HG03039 (cell line): ENCODE measurements at regions not wholly inside any gene's neighbourhood (a gene's known extent, or its start where the extent isn't known, plus 50 kb on each side); places are given as distances from the start of the nearest gene placed in this dataset.

Experiments used
- ATAC-seq: cut with Tn5 transposase; IDR thresholded peaks from one replicate; pipeline ENCODE4 v1.9.1; 2021; ENCODE audit warnings: mild to moderate bottlenecking, moderate library complexity; ENCODE audit not compliant: unreplicated experiment

GRCh38 chr21:14870853-14871149 is 194.0 kb downstream of the NRIP1 start:
- ATAC-seq = no peak

GRCh38 chr21:14869984-14870852 is 194.6 kb downstream of the NRIP1 start:
- peak; percentile 44 for ATAC-seq

GRCh38 chr21:14866859-14867765 is 197.7 kb downstream of the NRIP1 start:
- ATAC-seq = no peak

GRCh38 chr21:14864211-14865021 is 200.4 kb downstream of the NRIP1 start:
- ATAC-seq = peak; percentile 79

- ATAC-seq = no peak
Measured at GRCh38 chr21:14863745-14864210, 201.0 kb downstream of the NRIP1 start.

GRCh38 chr21:14862794-14863720 is 201.7 kb downstream of the NRIP1 start:
- ATAC-seq = no peak

GRCh38 chr21:14858311-14858710 is 206.5 kb downstream of the NRIP1 start:
- no peak for ATAC-seq

- ATAC-seq = no peak
Measured at GRCh38 chr21:14857529-14857928, 207.3 kb downstream of the NRIP1 start.

- no peak for ATAC-seq
Measured at GRCh38 chr21:14850394-14850793, 214.4 kb downstream of the NRIP1 start.

- no peak for ATAC-seq
Measured at GRCh38 chr21:14846621-14847020, 218.2 kb downstream of the NRIP1 start.

- ATAC-seq = no peak
Measured at GRCh38 chr21:14844001-14844400, 220.8 kb downstream of the NRIP1 start.

- no peak for ATAC-seq
Measured at GRCh38 chr21:14842601-14843000, 222.2 kb downstream of the NRIP1 start.

- no peak for ATAC-seq
Measured at GRCh38 chr21:14841511-14842472, 223.0 kb downstream of the NRIP1 start.

- no peak for ATAC-seq
Measured at GRCh38 chr21:14838400-14838799, 226.4 kb downstream of the NRIP1 start.

GRCh38 chr21:14836950-14837349 is 227.8 kb downstream of the NRIP1 start:
- no peak for ATAC-seq

GRCh38 chr21:14833666-14834351 is 231.0 kb downstream of the NRIP1 start:
- ATAC-seq = no peak

GRCh38 chr21:14833241-14833640 is 231.6 kb downstream of the NRIP1 start:
- no peak for ATAC-seq

- no peak for ATAC-seq
Measured at GRCh38 chr21:14830307-14830706, 234.5 kb downstream of the NRIP1 start.
